Mesenchymal stem cell (in vitro differentiated cells and primary cell): ENCODE measurements at regions not wholly inside any gene's neighbourhood (a gene's known extent, or its start where the extent isn't known, plus 50 kb on each side); places are given as distances from the start of the nearest gene placed in this dataset.
A peak's percentile ranks its signal among the peaks of the same experiment; 100 is the strongest.

Source experiments
- DNase-seq: peaks from one replicate; pipeline ENCODE4 v3.0.0-alpha.2; 2013
- H2AFZ ChIP-seq: one replicate; pipeline ENCODE4 v1.6.1; 2013; ENCODE audit warnings: low read depth, mild to moderate bottlenecking, control low read depth, inconsistent platforms, low read length, moderate library complexity
- H2AK5ac ChIP-seq: 2 replicates; pipeline ENCODE4 v1.6.1; 2013; ENCODE audit warnings: low read length, moderate library complexity, mild to moderate bottlenecking, inconsistent platforms; ENCODE audit not compliant: severe bottlenecking
- H2BK120ac ChIP-seq: one replicate; pipeline ENCODE4 v1.6.1; 2013; ENCODE audit warnings: low read depth, mild to moderate bottlenecking, inconsistent platforms, low read length, moderate library complexity
- H2BK12ac ChIP-seq, 2 experiments: one replicate each; pipeline ENCODE4 v1.6.1; 2013; ENCODE audit warnings: inconsistent platforms in 2 of 2, low read length in 2 of 2, mild to moderate bottlenecking in 2 of 2, moderate library complexity in 2 of 2, control low read depth in 1 of 2
- H2BK15ac ChIP-seq: one replicate; pipeline ENCODE4 v1.6.1; 2013; ENCODE audit warnings: mild to moderate bottlenecking, low read depth, inconsistent platforms; ENCODE audit not compliant: poor library complexity, severe bottlenecking
- H2BK5ac ChIP-seq: 2 replicates; pipeline ENCODE4 v1.6.1; 2013; ENCODE audit warnings: low read depth, mild to moderate bottlenecking, low read length, control low read depth, inconsistent platforms; ENCODE audit not compliant: poor library complexity, severe bottlenecking
- H3K14ac ChIP-seq, 2 experiments: one replicate each; pipeline ENCODE4 v1.6.1; 2013; ENCODE audit warnings: inconsistent platforms in 2 of 2, low read length in 2 of 2, control low read depth in 1 of 2, mild to moderate bottlenecking in 1 of 2, moderate library complexity in 1 of 2
- H3K18ac ChIP-seq, 2 experiments: one replicate each; pipeline ENCODE4 v1.6.1; 2013; ENCODE audit warnings: inconsistent platforms in 2 of 2, low read length in 2 of 2, control low read depth in 1 of 2, low read depth in 1 of 2, mild to moderate bottlenecking in 1 of 2
- H3K23ac ChIP-seq, 2 experiments: one replicate each; pipeline ENCODE4 v1.6.1; 2013; ENCODE audit warnings: inconsistent platforms in 2 of 2, low read length in 2 of 2, mild to moderate bottlenecking in 2 of 2, moderate library complexity in 2 of 2, control low read depth in 1 of 2
- H3K27ac ChIP-seq: 2 replicates; pipeline ENCODE4 v1.5.1; 2013; ENCODE audit warnings: mild to moderate bottlenecking, moderate library complexity, low read length, control low read depth, inconsistent platforms; ENCODE audit not compliant: poor library complexity, severe bottlenecking
- H3K27me3 ChIP-seq, 2 experiments: 2 replicates each; pipeline versions ENCODE4 v1.6.1 to v1.7.0; 2013; ENCODE audit warnings: low read length in 2 of 2, mild to moderate bottlenecking in 2 of 2, moderate library complexity in 2 of 2, control low read depth in 1 of 2, inconsistent platforms in 1 of 2; ENCODE audit not compliant: control insufficient read depth in 1 of 2, insufficient read depth in 1 of 2
- H3K36me3 ChIP-seq, 2 experiments: 2 replicates each; pipeline versions ENCODE4 v1.6.1 to v1.7.0; 2013; ENCODE audit warnings: low read length in 2 of 2, control low read depth in 1 of 2, inconsistent platforms in 1 of 2, low read depth in 1 of 2, mild to moderate bottlenecking in 1 of 2; ENCODE audit not compliant: insufficient read depth in 2 of 2, control insufficient read depth in 1 of 2
- H3K4ac ChIP-seq, 2 experiments: one replicate each; pipeline ENCODE4 v1.6.1; 2013; ENCODE audit warnings: inconsistent platforms in 2 of 2, low read length in 2 of 2, mild to moderate bottlenecking in 2 of 2, moderate library complexity in 2 of 2, control low read depth in 1 of 2, low read depth in 1 of 2
- H3K4me1 ChIP-seq: 2 replicates; pipeline ENCODE4 v1.6.1; 2013; ENCODE audit warnings: low read depth, low read length, control low read depth; ENCODE audit not compliant: control insufficient read depth, insufficient read depth
- H3K4me2 ChIP-seq: 2 replicates; pipeline ENCODE4 v1.6.1; 2013; ENCODE audit warnings: low read length, mild to moderate bottlenecking, inconsistent platforms; ENCODE audit not compliant: poor library complexity, severe bottlenecking
- H3K4me3 ChIP-seq, 2 experiments: 2 replicates each; pipeline versions ENCODE4 v1.5.1 to v1.7.0; 2013; ENCODE audit warnings: low read length in 2 of 2, mild to moderate bottlenecking in 2 of 2, control low read depth in 1 of 2, low read depth in 1 of 2; ENCODE audit not compliant: insufficient read depth in 1 of 2
- H3K79me1 ChIP-seq: replicated peaks from 2 replicates; pipeline ENCODE4 v1.6.1; 2013; ENCODE audit warnings: mild to moderate bottlenecking, control low read depth, low read length, inconsistent platforms; ENCODE audit not compliant: poor library complexity, severe bottlenecking
- H3K9ac ChIP-seq: 2 replicates; pipeline ENCODE4 v1.7.0; 2013; ENCODE audit warnings: mild to moderate bottlenecking, low read length, moderate library complexity
- H3K9me3 ChIP-seq: 2 replicates; pipeline ENCODE4 v1.7.0; 2013; ENCODE audit warnings: mild to moderate bottlenecking, low read length; ENCODE audit not compliant: control insufficient read depth
- H4K8ac ChIP-seq: one replicate; pipeline ENCODE4 v1.6.1; 2013; ENCODE audit warnings: inconsistent platforms, mild to moderate bottlenecking, low read length, moderate library complexity
- H4K91ac ChIP-seq: one replicate; pipeline ENCODE4 v1.6.1; 2013; ENCODE audit warnings: mild to moderate bottlenecking, low read length, inconsistent platforms
- WGBS: methylation state at CpG from one replicate; pipeline ENCODE4 v1.1.7; 2013; ENCODE audit warnings: mixed read lengths; 5-methylcytosine and 5-hydroxymethylcytosine counted together

GRCh38 chr17:70872103-70872502 lies 702.8 kb downstream of the KCNJ2 start:
- Histone ChIP-seq H3K4ac (no peak overlapping the region), H3K23ac (no peak overlapping the region), H3K36me3 (no peaks in the 10 kb centered on the region), H3K27me3 (no peaks in the 10 kb centered on the region), H2BK120ac (no peak overlapping the region), H3K27ac (no peak overlapping the region), H2AFZ (no peak overlapping the region), H2AK5ac (no peak overlapping the region), H3K18ac (no peak overlapping the region), H3K4me3 (no peak overlapping the region), H3K79me1 (no peaks in the 10 kb centered on the region), H2BK5ac (no peak overlapping the region), H2BK15ac (no peak overlapping the region), H4K8ac (no peak overlapping the region), H3K14ac (no peak overlapping the region), H3K9me3 (no peaks in the 10 kb centered on the region), H3K4me2 (no peak overlapping the region), H3K9ac (no peak overlapping the region), H3K4me1 (no peaks in the 10 kb centered on the region), H4K91ac (no peak overlapping the region), H2BK12ac (no peak overlapping the region)
- DNase-seq = no peak
- 39% methylated on average over 3 of the region's 3 CpGs for WGBS

GRCh38 chr17:70875729-70876310 lies 706.5 kb downstream of the KCNJ2 start:
- Histone ChIP-seq H4K8ac (no peak overlapping the region), H3K36me3 (no peaks in the 10 kb centered on the region), H3K27me3 (no peaks in the 10 kb centered on the region), H3K4ac (no peak overlapping the region), H3K4me1 (no peaks in the 10 kb centered on the region), H3K27ac (no peak overlapping the region), H3K79me1 (no peaks in the 10 kb centered on the region), H2BK5ac (no peak overlapping the region), H3K4me2 (no peak overlapping the region), H4K91ac (peak overlapping the region; percentile 2), H3K9me3 (no peaks in the 10 kb centered on the region), H3K4me3 (no peak overlapping the region), H3K14ac (no peak overlapping the region), H2BK12ac (no peak overlapping the region), H2AK5ac (no peak overlapping the region), H2BK120ac (no peak overlapping the region), H2BK15ac (no peak overlapping the region), H2AFZ (no peak overlapping the region), H3K9ac (no peak overlapping the region), H3K18ac (no peak overlapping the region), H3K23ac (no peak overlapping the region)
- no peak for DNase-seq
- 55% methylated on average over 2 of the region's 2 CpGs for WGBS

GRCh38 chr17:70878879-70879278 lies 709.5 kb downstream of the KCNJ2 start:
- no peak overlapping the region for H2BK15ac ChIP-seq
- H3K36me3 ChIP-seq = no peaks in the 10 kb centered on the region
- H2BK120ac ChIP-seq = no peak overlapping the region
- H3K4me2 ChIP-seq = no peak overlapping the region
- no peak overlapping the region for H2AFZ ChIP-seq
- H2BK12ac ChIP-seq = no peak overlapping the region
- no peaks in the 10 kb centered on the region for H3K4me1 ChIP-seq
- no peak overlapping the region for H3K9ac ChIP-seq
- 100% methylated on average over 1 of the region's 2 CpGs for WGBS
- no peak overlapping the region for H3K4me3 ChIP-seq
- no peak overlapping the region for H3K4ac ChIP-seq
- no peak overlapping the region for H4K8ac ChIP-seq
- no peaks in the 10 kb centered on the region for H3K79me1 ChIP-seq
- no peak overlapping the region for H4K91ac ChIP-seq
- no peak overlapping the region for H3K23ac ChIP-seq
- no peak for DNase-seq
- H2BK5ac ChIP-seq = no peak overlapping the region
- H3K27ac ChIP-seq = no peak overlapping the region
- no peak overlapping the region for H2AK5ac ChIP-seq
- no peak overlapping the region for H3K14ac ChIP-seq
- no peak overlapping the region for H3K18ac ChIP-seq
- H3K27me3 ChIP-seq = no peaks in the 10 kb centered on the region
- H3K9me3 ChIP-seq = no peaks in the 10 kb centered on the region

- 88% methylated on average over 3 of the region's 3 CpGs for WGBS
- no peak overlapping the region for H3K4ac ChIP-seq
- no peak overlapping the region for H4K91ac ChIP-seq
- H3K9me3 ChIP-seq = no peaks in the 10 kb centered on the region
- H3K9ac ChIP-seq = no peak overlapping the region
- no peaks in the 10 kb centered on the region for H3K4me1 ChIP-seq
- no peak overlapping the region for H2BK15ac ChIP-seq
- no peak overlapping the region for H3K27ac ChIP-seq
- H3K14ac ChIP-seq = no peak overlapping the region
- H3K79me1 ChIP-seq = no peaks in the 10 kb centered on the region
- H2AK5ac ChIP-seq = no peak overlapping the region
- H3K4me3 ChIP-seq = no peak overlapping the region
- no peak overlapping the region for H3K23ac ChIP-seq
- no peak overlapping the region for H2BK5ac ChIP-seq
- H2AFZ ChIP-seq = no peak overlapping the region
- H3K27me3 ChIP-seq = no peaks in the 10 kb centered on the region
- no peak overlapping the region for H3K4me2 ChIP-seq
- no peak for DNase-seq
- H2BK120ac ChIP-seq = no peak overlapping the region
- H3K36me3 ChIP-seq = no peaks in the 10 kb centered on the region
- H2BK12ac ChIP-seq = no peak overlapping the region
- H3K18ac ChIP-seq = no peak overlapping the region
- H4K8ac ChIP-seq = no peak overlapping the region
Observed at GRCh38 chr17:70879401-70879800, 710.1 kb downstream of the KCNJ2 start.
